GM18861 (cell line): ENCODE measurements at regions not wholly inside any gene's neighbourhood (a gene's known extent, or its start where the extent isn't known, plus 50 kb on each side); places are given as distances from the start of the nearest gene placed in this dataset.
A peak's percentile ranks its signal among the peaks of the same experiment; 100 is the strongest.

Experiments used
- ATAC-seq: cut with Tn5 transposase; IDR thresholded peaks from one replicate; pipeline ENCODE4 v1.9.1; 2021; ENCODE audit not compliant: unreplicated experiment

GRCh38 chr5:40389591-40389990, 290.1 kb upstream of the PTGER4 start:
- no peak for ATAC-seq

GRCh38 chr5:40386289-40386688, 293.4 kb upstream of the PTGER4 start:
- ATAC-seq = peak; percentile 81

DNA sequence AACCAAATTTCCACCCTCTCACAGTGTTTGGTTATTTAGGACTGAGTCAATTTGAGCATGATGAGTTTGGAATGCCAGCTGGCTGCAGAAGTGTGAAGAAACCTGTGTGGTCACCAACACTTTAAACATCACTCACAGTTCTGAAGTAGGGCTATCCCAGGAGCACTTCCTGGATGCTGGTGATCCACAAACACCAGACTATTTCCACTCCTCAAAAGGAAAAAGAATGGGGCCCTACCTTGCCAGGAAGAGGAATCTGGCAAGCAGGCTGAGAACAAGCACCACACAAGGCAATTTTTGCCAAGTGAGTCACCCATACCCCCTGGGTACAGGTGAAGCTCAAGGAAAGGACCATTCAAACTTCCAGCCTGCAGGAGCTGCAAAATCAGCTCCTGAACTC, 294.2 kb upstream of the PTGER4 start:
- no peak for ATAC-seq

DNA sequence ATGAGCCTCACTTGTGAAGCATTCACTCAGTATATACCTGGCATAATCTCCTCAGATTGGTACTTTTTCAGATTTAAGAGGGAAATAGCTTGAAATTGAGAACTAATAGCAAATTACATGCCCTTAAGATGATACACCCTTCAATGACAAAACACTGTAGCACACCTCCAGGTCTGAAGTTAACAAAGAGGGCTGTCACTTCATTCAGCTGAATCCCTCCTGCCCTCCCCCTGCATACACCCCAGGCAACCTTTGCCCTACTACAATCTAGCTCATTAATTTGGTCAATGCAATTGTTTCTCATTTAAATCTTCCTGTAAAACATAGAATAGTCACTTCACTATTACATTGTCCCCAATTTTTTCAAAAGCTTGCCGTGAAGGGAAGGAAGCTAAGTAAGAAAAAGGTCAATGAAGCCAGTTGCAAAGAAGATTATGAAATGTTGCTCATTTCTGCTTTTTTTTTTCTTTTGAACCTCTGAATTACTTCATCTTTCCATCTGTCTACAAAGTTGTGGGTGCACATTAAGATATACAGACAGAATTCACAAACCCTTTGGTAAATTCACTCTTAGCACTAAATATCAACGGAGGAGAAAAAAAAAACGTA, 294.8 kb upstream of the PTGER4 start:
- no peak for ATAC-seq

DNA sequence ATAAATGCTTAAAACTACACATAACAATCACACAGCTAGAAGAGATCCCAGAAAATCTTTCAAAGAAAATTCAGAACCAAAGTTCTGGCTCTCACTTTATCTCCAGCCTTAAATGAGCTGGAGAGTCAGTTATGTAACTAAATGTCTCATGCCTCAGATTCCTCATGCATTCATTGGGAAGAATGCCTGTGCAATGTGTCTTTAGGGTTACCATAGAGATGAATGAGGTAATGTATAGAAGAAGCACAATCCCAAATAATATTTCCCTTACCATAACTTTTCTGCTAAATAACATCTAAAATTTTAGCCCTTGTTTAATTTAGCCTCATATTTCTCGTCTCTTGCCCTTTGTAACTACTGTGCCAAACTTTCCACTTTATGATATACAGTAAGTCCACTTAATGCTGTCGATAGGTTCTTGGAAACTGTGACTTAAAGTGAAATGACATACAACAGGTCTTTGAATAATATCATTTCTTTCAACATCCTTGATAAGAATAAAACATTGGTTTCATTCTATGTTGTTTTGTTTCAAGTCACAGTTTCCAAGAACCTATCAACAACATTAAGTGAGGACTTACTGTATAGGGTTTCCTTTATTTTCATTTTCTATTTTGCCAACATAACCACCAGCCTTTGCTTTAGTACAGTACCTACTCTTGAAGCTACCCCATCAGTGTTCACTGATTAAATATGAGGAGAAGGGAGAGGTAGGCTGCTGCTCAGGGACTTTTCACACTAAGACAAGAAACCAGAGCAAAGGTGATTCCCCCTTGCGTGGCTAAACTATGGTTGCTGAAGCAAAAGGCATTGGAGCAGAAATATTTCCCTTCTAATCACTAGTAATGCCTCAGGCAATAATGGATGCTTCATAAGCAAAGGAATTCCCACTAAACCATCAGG, 295.7 kb upstream of the PTGER4 start:
- peak; percentile 22 for ATAC-seq

GRCh38 chr5:40381676-40382363, 297.9 kb upstream of the PTGER4 start:
- no peak for ATAC-seq

DNA sequence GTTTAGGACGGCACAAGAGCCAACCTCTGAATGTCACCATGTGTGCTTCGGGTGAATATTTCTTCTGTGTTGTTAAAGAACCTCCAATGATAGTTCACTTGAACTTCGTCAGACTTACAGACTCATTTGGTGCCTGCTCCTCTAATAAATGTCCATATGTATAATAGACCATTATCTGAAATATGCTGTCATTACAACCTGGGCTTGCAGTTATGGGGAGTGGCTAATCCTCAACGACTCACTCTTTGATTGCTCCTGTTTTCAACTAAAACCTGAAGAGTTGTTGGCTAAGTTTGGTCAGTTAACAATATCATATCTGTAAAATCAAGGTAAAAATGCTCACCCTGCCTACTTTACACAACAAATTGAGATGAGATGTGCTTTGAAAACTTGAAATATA, 298.7 kb upstream of the PTGER4 start:
- ATAC-seq = no peak

DNA sequence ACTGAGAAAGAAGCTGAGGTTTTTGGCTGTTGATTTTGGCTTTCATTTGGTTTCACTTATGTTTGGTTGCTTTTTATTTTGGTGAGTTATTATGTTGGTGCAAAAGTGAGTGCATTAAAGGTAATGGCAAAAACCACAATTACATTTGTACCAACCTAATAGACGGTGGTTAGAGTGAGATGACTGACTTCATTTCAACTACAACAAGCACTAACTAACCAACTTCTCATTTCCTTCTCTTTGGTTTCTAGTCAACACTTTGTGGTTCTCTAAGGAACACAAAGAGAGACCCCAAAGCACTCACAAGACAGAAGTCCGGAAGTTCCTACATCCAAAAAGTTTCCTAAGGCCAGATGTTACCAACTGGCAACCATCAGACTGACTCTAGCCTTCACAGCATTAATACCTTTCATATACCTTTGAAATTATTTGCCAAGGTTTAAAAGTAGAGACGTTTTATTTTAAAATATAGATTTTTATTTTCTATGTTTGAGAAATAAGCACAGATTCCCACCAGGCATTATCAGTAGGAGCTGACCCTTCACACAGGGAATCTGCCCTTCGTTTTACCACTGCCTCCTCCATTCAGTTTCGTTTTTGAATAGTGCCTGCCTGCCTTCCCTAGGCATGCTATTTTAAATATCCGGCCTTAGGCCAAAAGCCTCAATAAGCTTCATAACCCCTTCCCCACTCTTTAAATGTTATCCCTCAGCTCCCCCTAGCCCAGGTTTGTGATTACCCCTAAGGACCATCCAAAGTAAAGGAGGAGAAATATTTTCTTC, 301.1 kb upstream of the PTGER4 start:
- ATAC-seq = peak; percentile 76

DNA sequence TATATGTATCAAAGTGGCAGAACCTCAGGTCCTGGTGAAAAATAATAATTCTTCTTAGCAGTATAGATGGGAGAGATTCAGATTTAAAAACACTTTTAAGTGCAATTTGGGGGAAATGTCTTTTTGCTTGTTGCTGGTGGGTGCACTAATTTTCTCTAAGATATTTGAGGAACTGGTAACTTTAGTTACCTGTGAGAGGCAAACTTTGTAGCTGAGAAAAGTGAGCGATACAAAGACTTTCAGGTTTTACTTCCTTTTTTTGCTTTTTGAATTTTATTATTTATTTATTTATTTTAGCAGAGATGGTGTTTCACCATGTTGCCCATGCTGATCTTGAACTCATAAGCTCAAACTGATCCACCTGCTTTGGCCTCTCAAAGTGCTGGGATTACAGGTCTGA, 303.1 kb upstream of the PTGER4 start:
- peak; percentile 46 for ATAC-seq

DNA sequence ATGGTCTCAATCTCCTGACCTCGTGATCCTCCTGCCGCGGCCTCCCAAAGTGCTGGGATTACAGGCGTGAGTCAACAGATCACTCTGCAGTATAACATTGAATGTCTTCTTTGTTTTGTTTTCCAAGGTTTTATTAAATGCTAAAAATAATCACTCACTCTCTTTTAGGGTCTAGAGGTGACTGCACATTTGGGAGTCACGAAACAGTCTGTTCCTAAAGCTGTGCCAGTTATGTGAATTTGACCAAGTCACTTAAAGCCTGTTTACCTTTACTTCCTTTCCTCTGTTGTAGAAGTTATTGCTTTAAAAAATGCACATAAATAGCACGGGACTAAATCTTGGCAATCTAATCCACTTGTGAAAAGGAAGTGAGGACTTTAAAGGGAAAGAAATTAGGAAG, 304.9 kb upstream of the PTGER4 start:
- no peak for ATAC-seq

- ATAC-seq = no peak
Observed at GRCh38 chr5:40368200-40368599, 311.5 kb upstream of the PTGER4 start.

GRCh38 chr5:40367255-40367654, 312.5 kb upstream of the PTGER4 start:
- no peak for ATAC-seq

DNA sequence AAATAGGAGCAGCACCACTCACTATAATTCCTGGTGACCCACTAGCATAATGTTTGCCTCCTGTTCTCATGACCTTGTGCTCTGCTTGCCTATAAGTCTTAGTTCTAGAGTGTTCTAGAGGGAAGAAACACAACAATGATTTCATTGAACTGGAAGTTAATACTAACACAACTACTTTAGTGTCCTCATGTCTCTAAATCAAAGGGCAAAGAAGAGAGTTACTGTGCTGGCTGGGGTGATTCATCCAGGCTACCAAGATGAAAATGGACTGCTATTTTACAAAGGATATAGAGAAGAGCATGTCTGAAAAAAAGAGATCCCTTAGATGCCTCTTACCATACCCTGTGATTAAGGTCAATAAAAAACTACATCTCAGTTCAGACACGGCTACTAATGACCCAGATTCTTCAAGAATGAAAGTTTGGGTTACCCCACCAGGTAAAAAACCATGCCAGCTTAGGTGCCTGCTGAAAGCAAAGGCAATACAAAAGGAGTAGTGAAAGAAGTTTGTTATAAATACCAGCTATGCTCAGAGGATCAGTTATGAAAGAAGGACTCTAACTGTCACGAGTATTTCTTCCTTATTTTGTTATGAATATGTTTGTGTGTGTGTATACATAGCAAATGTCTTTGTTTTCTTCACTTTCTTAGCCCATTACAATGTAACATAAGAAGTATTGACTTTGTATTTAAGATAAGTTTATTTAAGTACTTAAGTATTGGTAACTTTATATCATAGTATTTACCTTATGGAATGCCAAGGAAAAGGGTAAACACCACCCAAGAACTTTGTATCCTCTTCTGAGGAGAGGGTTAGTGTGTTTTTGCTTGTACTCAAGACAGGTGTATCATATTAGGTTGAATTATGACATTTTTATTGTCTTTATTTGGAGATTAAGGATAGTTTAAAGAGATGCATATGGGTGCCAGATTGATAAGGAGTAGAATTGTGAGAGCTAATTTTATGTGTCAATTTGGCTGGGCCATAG, 314.1 kb upstream of the PTGER4 start:
- peak; percentile 74 for ATAC-seq

GRCh38 chr5:40364441-40364840, 315.3 kb upstream of the PTGER4 start:
- ATAC-seq = no peak

- no peak for ATAC-seq
Observed at GRCh38 chr5:40361378-40361777, 318.3 kb upstream of the PTGER4 start.

- ATAC-seq = no peak
Observed at GRCh38 chr5:40360685-40361084, 319.0 kb upstream of the PTGER4 start.

- ATAC-seq = no peak
Observed at GRCh38 chr5:40359832-40360231, 319.9 kb upstream of the PTGER4 start.

DNA sequence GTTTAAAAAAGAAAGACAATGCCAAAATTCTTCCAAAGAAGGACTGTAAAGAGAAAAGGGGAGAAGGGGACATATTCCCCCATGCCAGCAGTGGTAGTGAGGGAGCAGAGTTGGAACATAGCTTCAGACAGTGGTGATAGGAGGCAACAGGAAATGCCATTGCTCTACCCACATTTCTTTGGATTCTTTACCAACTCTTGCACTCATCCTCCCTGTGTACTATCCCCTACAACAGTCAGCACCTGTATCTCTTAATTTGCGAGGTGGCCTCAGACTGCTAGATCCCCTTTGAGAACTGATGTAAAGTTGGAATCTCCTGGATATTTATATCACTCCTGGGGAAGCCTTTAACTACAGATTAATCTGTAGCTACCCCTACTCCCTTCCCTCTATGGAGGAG, 320.6 kb upstream of the PTGER4 start:
- no peak for ATAC-seq

DNA sequence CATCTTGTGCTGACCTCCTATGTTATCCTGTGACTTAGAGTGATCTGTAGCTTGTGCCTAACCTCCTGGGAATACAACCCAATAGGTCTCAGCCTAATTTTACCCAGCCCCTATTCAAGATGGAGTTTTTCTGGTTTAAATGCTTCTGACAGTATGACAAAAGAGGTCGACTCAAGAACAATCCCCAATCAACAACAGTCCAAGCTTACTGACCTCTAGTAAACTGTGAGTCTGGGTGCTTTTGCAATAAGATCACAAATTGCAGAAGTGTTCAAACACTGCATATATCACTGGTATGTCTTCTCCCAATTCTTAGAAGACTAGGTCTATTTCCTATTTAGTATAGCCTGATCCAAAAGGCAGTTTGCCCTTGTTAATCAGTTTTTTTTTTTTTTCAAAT, 323.5 kb upstream of the PTGER4 start:
- no peak for ATAC-seq

DNA sequence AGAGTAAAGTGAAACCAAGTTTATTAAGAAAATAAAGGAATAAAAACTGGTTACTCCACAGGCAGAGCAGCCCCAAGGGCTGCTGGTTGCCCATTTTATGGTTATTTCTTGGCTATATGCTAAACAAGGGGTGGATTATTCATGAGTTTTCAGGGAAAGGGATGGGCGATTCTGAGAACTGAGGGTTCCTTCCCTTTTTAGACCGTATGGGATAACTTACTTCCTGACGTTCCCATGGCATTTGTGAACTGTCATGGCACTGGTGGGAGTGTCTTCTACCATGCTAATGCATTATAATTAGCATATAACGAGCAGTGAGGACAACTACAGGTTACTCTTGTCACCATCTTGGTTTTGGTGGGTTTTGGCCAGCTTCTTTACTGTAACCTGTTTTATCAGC, 323.9 kb upstream of the PTGER4 start:
- ATAC-seq = no peak
